ENCODE measurements at regions not wholly inside any gene's neighbourhood (a gene's known extent, or its start where the extent isn't known, plus 50 kb on each side); places are given as distances from the start of the nearest gene placed in this dataset.

DNA sequence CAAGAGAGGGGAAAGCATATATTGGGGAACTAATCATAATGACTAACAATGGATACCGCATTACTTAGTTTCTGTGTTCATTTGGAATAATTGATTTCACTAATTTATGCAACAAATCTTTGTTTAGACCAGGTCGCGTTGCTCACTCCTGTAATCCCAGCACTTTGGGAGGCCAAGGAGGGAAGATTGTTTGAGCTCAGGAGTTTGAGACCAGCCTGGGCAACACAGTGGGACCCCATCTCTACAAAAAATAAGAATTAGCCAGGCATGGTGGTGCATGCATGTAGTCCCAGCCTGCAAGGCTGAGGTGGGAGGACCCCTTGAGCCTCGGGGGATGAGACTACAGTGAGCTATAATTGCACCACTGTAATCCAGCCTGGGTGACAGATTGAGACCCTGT is 585.7 kb upstream of the CBLB start:
- H3K9me3 ChIP-seq (ENCODE audit: severe bottlenecking), result no peaks in the 10 kb centered on the region
- no peak overlapping the region for H3K27ac ChIP-seq (ENCODE audit: poor library complexity, severe bottlenecking)
- no peaks in the 10 kb centered on the region for H3K27me3 ChIP-seq (ENCODE audit: insufficient read depth, poor library complexity, severe bottlenecking)
- no peak overlapping the region for H3K4me3 ChIP-seq (ENCODE audit: severe bottlenecking)
- ATAC-seq (ENCODE audit: low read depth), result no peak
- no peak for DNase-seq (ENCODE audit: low spot score)
- no peaks in the 10 kb centered on the region for H3K4me1 ChIP-seq (ENCODE audit: insufficient read depth, poor library complexity, severe bottlenecking)
- TF ChIP-seq, protein P1, sequence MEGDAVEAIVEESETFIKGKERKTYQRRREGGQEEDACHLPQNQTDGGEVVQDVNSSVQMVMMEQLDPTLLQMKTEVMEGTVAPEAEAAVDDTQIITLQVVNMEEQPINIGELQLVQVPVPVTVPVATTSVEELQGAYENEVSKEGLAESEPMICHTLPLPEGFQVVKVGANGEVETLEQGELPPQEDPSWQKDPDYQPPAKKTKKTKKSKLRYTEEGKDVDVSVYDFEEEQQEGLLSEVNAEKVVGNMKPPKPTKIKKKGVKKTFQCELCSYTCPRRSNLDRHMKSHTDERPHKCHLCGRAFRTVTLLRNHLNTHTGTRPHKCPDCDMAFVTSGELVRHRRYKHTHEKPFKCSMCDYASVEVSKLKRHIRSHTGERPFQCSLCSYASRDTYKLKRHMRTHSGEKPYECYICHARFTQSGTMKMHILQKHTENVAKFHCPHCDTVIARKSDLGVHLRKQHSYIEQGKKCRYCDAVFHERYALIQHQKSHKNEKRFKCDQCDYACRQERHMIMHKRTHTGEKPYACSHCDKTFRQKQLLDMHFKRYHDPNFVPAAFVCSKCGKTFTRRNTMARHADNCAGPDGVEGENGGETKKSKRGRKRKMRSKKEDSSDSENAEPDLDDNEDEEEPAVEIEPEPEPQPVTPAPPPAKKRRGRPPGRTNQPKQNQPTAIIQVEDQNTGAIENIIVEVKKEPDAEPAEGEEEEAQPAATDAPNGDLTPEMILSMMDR (IDR thresholded peaks at IDR 0.05; ENCODE audit: poor library complexity, severe bottlenecking), result no peak
- no peaks in the 10 kb centered on the region for H3K36me3 ChIP-seq (ENCODE audit: low read depth)

DNA sequence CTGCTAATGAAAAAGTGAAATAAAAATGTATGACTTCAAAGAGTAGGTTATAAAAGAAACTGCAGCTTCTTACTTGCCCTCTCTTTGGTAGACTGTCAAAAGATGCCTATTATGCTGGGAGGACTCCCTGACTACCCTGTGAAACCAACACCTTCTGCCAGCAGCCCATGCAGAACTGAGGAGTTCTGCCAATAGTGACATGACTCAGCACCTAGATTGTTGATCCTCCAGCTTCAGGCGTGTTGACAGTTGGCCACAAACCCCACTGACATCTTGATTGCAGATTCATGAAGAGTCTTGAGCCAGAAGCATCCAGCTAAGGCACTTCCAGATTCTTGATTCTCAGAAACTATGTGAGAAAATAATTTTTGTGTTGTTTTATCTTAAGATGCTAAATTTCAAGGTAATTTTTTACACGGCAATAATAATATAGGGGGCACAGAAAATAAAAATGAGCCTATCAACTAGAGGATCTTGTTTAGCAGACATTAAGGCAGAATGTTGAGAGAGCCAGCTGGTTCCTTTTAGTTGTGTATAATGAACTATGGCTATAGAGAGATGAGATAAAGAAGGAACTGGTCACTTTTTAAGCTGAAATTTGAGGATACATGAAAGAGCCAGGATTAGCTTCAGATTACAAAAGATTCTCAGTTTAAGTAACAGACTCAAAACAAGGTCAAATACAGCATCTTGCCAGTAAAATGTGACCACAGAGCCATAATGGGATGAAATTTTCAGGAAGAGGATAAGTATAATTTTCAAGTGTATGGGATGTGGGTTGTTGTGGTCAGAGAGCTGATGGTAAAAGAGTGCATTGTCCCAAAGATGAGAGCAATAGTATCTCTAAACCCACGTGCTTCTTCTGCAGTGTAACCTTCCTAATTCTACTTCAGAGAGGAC is 588.7 kb upstream of the CBLB start:
- Histone ChIP-seq H3K4me3 (ENCODE audit: severe bottlenecking) (no peak overlapping the region), H3K36me3 (ENCODE audit: low read depth) (no peaks in the 10 kb centered on the region), H3K9me3 (ENCODE audit: severe bottlenecking) (no peaks in the 10 kb centered on the region), H3K27me3 (ENCODE audit: insufficient read depth, poor library complexity, severe bottlenecking) (no peaks in the 10 kb centered on the region), H3K4me1 (ENCODE audit: insufficient read depth, poor library complexity, severe bottlenecking) (no peaks in the 10 kb centered on the region), H3K27ac (ENCODE audit: poor library complexity, severe bottlenecking) (no peak overlapping the region)
- ATAC-seq (ENCODE audit: low read depth) (peak; percentile 79), DNase-seq (ENCODE audit: low spot score) (no peak)
- TF ChIP-seq, protein P1 (IDR thresholded peaks at IDR 0.05; ENCODE audit: poor library complexity, severe bottlenecking), result no peak

DNA sequence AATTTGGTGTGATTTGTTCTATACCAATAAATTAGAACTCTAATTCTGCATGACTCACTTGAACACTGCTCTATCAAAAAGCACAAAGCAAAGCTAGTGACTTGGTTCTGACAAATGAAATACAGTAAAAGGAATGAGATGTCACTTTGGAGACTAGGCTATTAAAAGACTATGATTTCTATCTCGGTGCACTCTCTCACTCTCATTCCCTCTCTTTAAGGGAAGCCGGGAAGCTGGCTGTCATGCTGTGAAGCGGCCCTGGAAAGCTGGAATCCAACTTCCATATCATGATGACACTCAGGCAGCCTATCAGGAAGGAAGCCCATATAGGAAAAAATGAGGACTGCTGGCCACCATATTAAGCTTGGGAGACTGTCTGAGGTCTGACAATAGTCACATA is 590.1 kb upstream of the CBLB start:
- H3K9me3 ChIP-seq (ENCODE audit: severe bottlenecking), result no peaks in the 10 kb centered on the region
- ATAC-seq (ENCODE audit: low read depth), result no peak

GRCh38 chr3:106466881-106467280 is 598.1 kb upstream of the CBLB start:
- DNase-seq (ENCODE audit: low spot score) (no peak), ATAC-seq (ENCODE audit: low read depth) (no peak)
- TF ChIP-seq, protein P1 (IDR thresholded peaks at IDR 0.05; ENCODE audit: poor library complexity, severe bottlenecking), result no peak
- H3K36me3 ChIP-seq (ENCODE audit: low read depth), result no peaks in the 10 kb centered on the region
- no peak overlapping the region for H3K27ac ChIP-seq (ENCODE audit: poor library complexity, severe bottlenecking)
- H3K27me3 ChIP-seq (ENCODE audit: insufficient read depth, poor library complexity, severe bottlenecking), result no peaks in the 10 kb centered on the region
- H3K4me3 ChIP-seq (ENCODE audit: severe bottlenecking), result no peak overlapping the region
- no peaks in the 10 kb centered on the region for H3K4me1 ChIP-seq (ENCODE audit: insufficient read depth, poor library complexity, severe bottlenecking)
- H3K9me3 ChIP-seq (ENCODE audit: severe bottlenecking), result no peaks in the 10 kb centered on the region

More for the DNA sequence above, 590.1 kb upstream of the CBLB start:
- H3K4me3 ChIP-seq (ENCODE audit: severe bottlenecking), result no peak overlapping the region
- H3K27me3 ChIP-seq (ENCODE audit: insufficient read depth, poor library complexity, severe bottlenecking), result no peaks in the 10 kb centered on the region
- H3K27ac ChIP-seq (ENCODE audit: poor library complexity, severe bottlenecking), result no peak overlapping the region
- no peaks in the 10 kb centered on the region for H3K4me1 ChIP-seq (ENCODE audit: insufficient read depth, poor library complexity, severe bottlenecking)
- DNase-seq (ENCODE audit: low spot score), result no peak
- H3K36me3 ChIP-seq (ENCODE audit: low read depth), result no peaks in the 10 kb centered on the region
- TF ChIP-seq, protein P1 (IDR thresholded peaks at IDR 0.05; ENCODE audit: poor library complexity, severe bottlenecking), result no peak
